IMR-90 (cell line): ENCODE measurements at regions not wholly inside any gene's neighbourhood (a gene's known extent, or its start where the extent isn't known, plus 50 kb on each side); places are given as distances from the start of the nearest gene placed in this dataset.

ENCODE experiments used
- ATAC-seq: fragments of 200-7000 bp; cut with Tn5 transposase; 2 replicates; pipeline ENCODE4 v1.9.1; 2020; ENCODE audit warnings: low read depth, mild to moderate bottlenecking, moderate library complexity
- BruUV-seq: library from RNA; stranded (reverse); fragments of 400-500 nt; replicated peaks from 2 replicates; lab custom pipeline; 2021; lab: Mats Ljungman, UMichigan
- CTCF ChIA-PET: fragments of 300-600 bp; formaldehyde crosslinking; extraction: SDS; loops from one replicate; lab custom pipeline; 2021; ENCODE audit warnings: antibody characterized with exemption; lab: Yijun Ruan, JAX
- POLR2A ChIA-PET: fragments of 300-600 bp; sonication (Branson Sonifier 250); formaldehyde crosslinking; loops from one replicate; lab custom pipeline; 2022; ENCODE audit warnings: antibody characterized with exemption; ENCODE audit not compliant: unreplicated experiment; lab: Charles Lee
- DNase-seq: peaks from one replicate; pipeline ENCODE4 v3.0.0; 2013
- H2AFZ ChIP-seq: replicated peaks from 2 replicates; pipeline ENCODE3; 2013; ENCODE audit warnings: low read length, mild to moderate bottlenecking; ENCODE audit not compliant: poor library complexity
- H2AK5ac ChIP-seq: 2 replicates; pipeline ENCODE4 v1.6.1; 2013; ENCODE audit warnings: low read depth, low read length, inconsistent platforms
- H2AK9ac ChIP-seq: replicated peaks from 2 replicates; pipeline ENCODE3; 2013; ENCODE audit warnings: mild to moderate bottlenecking, low read depth, low read length, moderate library complexity; ENCODE audit not compliant: poor library complexity
- H2BK120ac ChIP-seq: 2 replicates; pipeline ENCODE4 v1.6.1; 2013; ENCODE audit warnings: low read depth, low read length, inconsistent platforms
- H2BK15ac ChIP-seq: 3 replicates; pipeline ENCODE4 v1.6.1; 2013; ENCODE audit warnings: low read depth, low read length, inconsistent platforms
- H2BK20ac ChIP-seq: 2 replicates; pipeline ENCODE4 v1.6.1; 2013; ENCODE audit warnings: low read depth, mild to moderate bottlenecking, inconsistent platforms, low read length, moderate library complexity
- H2BK5ac ChIP-seq: 2 replicates; pipeline ENCODE4 v1.6.1; 2013; ENCODE audit warnings: mild to moderate bottlenecking, low read depth, low read length, inconsistent platforms; ENCODE audit not compliant: poor library complexity, severe bottlenecking
- H3K14ac ChIP-seq: replicated peaks from 2 replicates; pipeline ENCODE4 v1.6.1; 2013; ENCODE audit warnings: low read depth, low read length, inconsistent platforms
- H3K18ac ChIP-seq: 2 replicates; pipeline ENCODE4 v1.6.1; 2013; ENCODE audit warnings: low read depth, low read length, control low read depth
- H3K23ac ChIP-seq: 2 replicates; pipeline ENCODE4 v1.6.1; 2013; ENCODE audit warnings: low read depth, low read length, inconsistent platforms
- H3K27ac ChIP-seq: 2 replicates; pipeline ENCODE4 v1.5.1; 2013; ENCODE audit warnings: mild to moderate bottlenecking, control low read depth, low read length; ENCODE audit not compliant: insufficient read depth
- H3K27me3 ChIP-seq: 2 replicates; pipeline ENCODE4 v1.6.1; 2013; ENCODE audit warnings: low read length; ENCODE audit not compliant: control insufficient read depth, insufficient read depth
- H3K36me3 ChIP-seq: 2 replicates; pipeline ENCODE4 v1.6.1; 2013; ENCODE audit warnings: low read length, mixed read lengths; ENCODE audit not compliant: control insufficient read depth, insufficient read depth
- H3K4ac ChIP-seq: 2 replicates; pipeline ENCODE4 v1.6.1; 2013; ENCODE audit warnings: low read depth, low read length, inconsistent platforms
- H3K4me1 ChIP-seq: 2 replicates; pipeline ENCODE4 v1.6.1; 2013; ENCODE audit warnings: low read length, mixed read lengths; ENCODE audit not compliant: control insufficient read depth, insufficient read depth
- H3K4me2 ChIP-seq: 2 replicates; pipeline ENCODE4 v1.6.1; 2013; ENCODE audit warnings: low read depth, mild to moderate bottlenecking, control low read depth, low read length, moderate library complexity
- H3K4me3 ChIP-seq: 2 replicates; pipeline ENCODE4 v1.5.1; 2013; ENCODE audit warnings: low read depth, mild to moderate bottlenecking, control low read depth, low read length, moderate library complexity; ENCODE audit not compliant: insufficient read depth
- H3K56ac ChIP-seq: 2 replicates; pipeline ENCODE4 v1.6.1; 2013; ENCODE audit warnings: low read length, inconsistent platforms; ENCODE audit not compliant: insufficient read depth; ENCODE audit errors: extremely low read depth
- H3K79me1 ChIP-seq, 2 experiments: 2 replicates each; pipeline ENCODE4 v1.6.1; 2013; ENCODE audit warnings: low read length in 2 of 2, inconsistent platforms in 1 of 2, low read depth in 1 of 2
- H3K9ac ChIP-seq: 2 replicates; pipeline ENCODE4 v1.6.1; 2013; ENCODE audit warnings: low read depth, low read length, control low read depth
- H3K9me1 ChIP-seq: 2 replicates; pipeline ENCODE4 v1.6.1; 2013; ENCODE audit warnings: low read length, inconsistent platforms; ENCODE audit not compliant: insufficient read depth
- H3K9me3 ChIP-seq: 2 replicates; pipeline ENCODE4 v1.6.1; 2013; ENCODE audit warnings: low read length; ENCODE audit not compliant: control insufficient read depth, insufficient read depth
- H4K20me1 ChIP-seq: 2 replicates; pipeline ENCODE4 v1.6.1; 2013; ENCODE audit warnings: low read length, inconsistent platforms; ENCODE audit not compliant: insufficient read depth
- H4K5ac ChIP-seq: 2 replicates; pipeline ENCODE4 v1.6.1; 2013; ENCODE audit warnings: mild to moderate bottlenecking, low read depth, low read length, control low read depth
- H4K8ac ChIP-seq, 2 experiments: 2 replicates each; pipeline ENCODE4 v1.6.1; 2013; ENCODE audit warnings: low read depth in 2 of 2, low read length in 2 of 2, control low read depth in 1 of 2, inconsistent platforms in 1 of 2
- H4K91ac ChIP-seq: 2 replicates; pipeline ENCODE4 v1.6.1; 2013; ENCODE audit warnings: low read depth, low read length, inconsistent platforms; ENCODE audit not compliant: insufficient read depth
- CHD1 ChIP-seq: IDR thresholded peaks from 2 replicates; pipeline ENCODE4 v1.6.1; 2012; ENCODE audit warnings: low read depth, low read length, improper control_type of control experiment
- FOS ChIP-seq: fragments of 150-350 bp; IDR thresholded peaks from 2 replicates; pipeline ENCODE4 v1.6.1; 2016; ENCODE audit warnings: low read depth, low read length
- MAZ ChIP-seq: IDR thresholded peaks from 2 replicates; pipeline ENCODE4 v1.6.1; 2012; ENCODE audit warnings: low read depth, mild to moderate bottlenecking, low read length, improper control_type of control experiment, moderate library complexity, borderline replicate concordance
- MXI1 ChIP-seq: IDR thresholded peaks from 2 replicates; pipeline ENCODE4 v1.6.1; 2012; ENCODE audit warnings: low read depth, mild to moderate bottlenecking, low read length, moderate library complexity, borderline replicate concordance
- RAD21 ChIP-seq: IDR thresholded peaks from 2 replicates; pipeline ENCODE4 v1.6.1; 2012; ENCODE audit warnings: low read length, improper control_type of control experiment
- RCOR1 ChIP-seq: IDR thresholded peaks from 2 replicates; pipeline ENCODE4 v1.6.1; 2012; ENCODE audit warnings: mild to moderate bottlenecking, low read length, improper control_type of control experiment; ENCODE audit not compliant: insufficient replicate concordance
- RFX5 ChIP-seq: IDR thresholded peaks from 2 replicates; pipeline ENCODE4 v1.8.0; 2012; ENCODE audit warnings: low read depth, mild to moderate bottlenecking, low read length, moderate library complexity
- SMC3 ChIP-seq: fragments of 150-350 bp; IDR thresholded peaks from 2 replicates; pipeline ENCODE4 v1.6.1; 2016; ENCODE audit warnings: low read depth, mild to moderate bottlenecking, antibody characterized with exemption, low read length, moderate library complexity
- WGBS, 2 experiments: methylation state at CpG; one replicate each; pipeline versions ENCODE4 v1.1.5 to v1.1.7; 2013; ENCODE audit warnings: missing lambda C conversion rate in 2 of 2; ENCODE audit not compliant: insufficient read length in 1 of 2; ENCODE audit errors: extremely low coverage in 2 of 2; 5-methylcytosine and 5-hydroxymethylcytosine counted together
- dilution Hi-C: fragments of 300-500 bp; cut with HindIII; formaldehyde crosslinking; loops from one replicate; pipeline ENCODE4 v1.14.3; 2018; ENCODE audit warnings: low sequenced_read_pairs; ENCODE audit not compliant: unreplicated experiment
- in situ Hi-C: fragments of 300-500 bp; cut with MboI; formaldehyde crosslinking; loops from 3 replicates; pipeline ENCODE4 v1.14.3; 2019; ENCODE audit warnings: low sequenced_read_pairs, inconsistent platforms, mixed read lengths
- intact Hi-C: fragments of 100-400 bp; cut with micrococcal nuclease; formaldehyde crosslinking; loops from 2 replicates; pipeline ENCODE4 v1.10.0; 2022
- TF ChIP-seq, protein P1 (sequence below): fragments of 150-350 bp; IDR thresholded peaks from 2 replicates; pipeline ENCODE4 v1.6.1; 2016; ENCODE audit warnings: low read depth, mild to moderate bottlenecking, low read length, moderate library complexity, borderline replicate concordance
- TF ChIP-seq, protein P2 (sequence below): fragments of 150-350 bp; IDR thresholded peaks from 2 replicates; pipeline ENCODE4 v1.6.1; 2017; ENCODE audit warnings: mild to moderate bottlenecking, antibody characterized with exemption, low read length, low read depth

DNA sequence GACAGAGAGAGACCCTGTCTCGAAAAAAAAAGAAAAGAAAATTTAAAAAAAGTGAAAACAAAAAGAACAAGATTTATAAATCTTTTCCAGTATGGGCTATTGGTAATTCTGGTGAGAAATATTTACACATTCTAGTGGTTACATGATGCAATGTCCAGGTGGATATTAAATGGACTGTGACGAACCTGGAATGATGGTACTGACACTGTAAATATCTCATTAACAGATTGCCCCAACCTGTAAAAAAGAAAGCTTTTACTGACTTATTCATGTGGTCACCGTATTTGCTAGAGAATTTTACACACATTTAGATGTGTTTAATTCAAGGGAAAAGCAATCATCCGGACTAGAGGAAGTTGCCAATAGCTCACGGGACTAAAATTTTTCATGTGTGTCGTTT is 162.1 kb upstream of the LRIG1 start:
- no peak overlapping the region for H4K5ac ChIP-seq
- H3K4me1 ChIP-seq = no peaks in the 10 kb centered on the region
- no TSS peak for BruUV-seq
- H3K9me1 ChIP-seq = no peaks in the 10 kb centered on the region
- CTCF ChIA-PET = no interaction called here
- H4K91ac ChIP-seq = no peak overlapping the region
- in situ Hi-C loops (no loop called here), intact Hi-C loops (no loop called here), dilution Hi-C loops (no loop called here)
- H3K9ac ChIP-seq = no peak overlapping the region
- H3K9me3 ChIP-seq = no peaks in the 10 kb centered on the region
- DNase-seq (no peak), ATAC-seq (no peak)
- H3K4me2 ChIP-seq = no peak overlapping the region
- H3K27me3 ChIP-seq = no peaks in the 10 kb centered on the region
- H4K20me1 ChIP-seq = no peaks in the 10 kb centered on the region
- no peak overlapping the region for H3K4me3 ChIP-seq
- H3K56ac ChIP-seq = no peak overlapping the region
- H2BK120ac ChIP-seq = no peak overlapping the region
- H3K79me1 ChIP-seq = no peaks in the 10 kb centered on the region
- no peak overlapping the region for H3K4ac ChIP-seq
- H2AFZ ChIP-seq = no peak overlapping the region
- POLR2A ChIA-PET = no interaction called here
- H2BK20ac ChIP-seq = no peak overlapping the region
- TF ChIP-seq, protein P1, sequence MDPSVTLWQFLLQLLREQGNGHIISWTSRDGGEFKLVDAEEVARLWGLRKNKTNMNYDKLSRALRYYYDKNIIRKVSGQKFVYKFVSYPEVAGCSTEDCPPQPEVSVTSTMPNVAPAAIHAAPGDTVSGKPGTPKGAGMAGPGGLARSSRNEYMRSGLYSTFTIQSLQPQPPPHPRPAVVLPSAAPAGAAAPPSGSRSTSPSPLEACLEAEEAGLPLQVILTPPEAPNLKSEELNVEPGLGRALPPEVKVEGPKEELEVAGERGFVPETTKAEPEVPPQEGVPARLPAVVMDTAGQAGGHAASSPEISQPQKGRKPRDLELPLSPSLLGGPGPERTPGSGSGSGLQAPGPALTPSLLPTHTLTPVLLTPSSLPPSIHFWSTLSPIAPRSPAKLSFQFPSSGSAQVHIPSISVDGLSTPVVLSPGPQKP = no peak
- TF ChIP-seq RAD21 (no peak), MXI1 (no peak), RCOR1 (no peak), CHD1 (no peak), FOS (no peak), SMC3 (no peak), MAZ (no peak), RFX5 (no peak)
- TF ChIP-seq, protein P2, sequence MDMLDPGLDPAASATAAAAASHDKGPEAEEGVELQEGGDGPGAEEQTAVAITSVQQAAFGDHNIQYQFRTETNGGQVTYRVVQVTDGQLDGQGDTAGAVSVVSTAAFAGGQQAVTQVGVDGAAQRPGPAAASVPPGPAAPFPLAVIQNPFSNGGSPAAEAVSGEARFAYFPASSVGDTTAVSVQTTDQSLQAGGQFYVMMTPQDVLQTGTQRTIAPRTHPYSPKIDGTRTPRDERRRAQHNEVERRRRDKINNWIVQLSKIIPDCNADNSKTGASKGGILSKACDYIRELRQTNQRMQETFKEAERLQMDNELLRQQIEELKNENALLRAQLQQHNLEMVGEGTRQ = no peak
- H2AK9ac ChIP-seq = no peak overlapping the region
- no peak overlapping the region for H3K27ac ChIP-seq
- no peak overlapping the region for H3K18ac ChIP-seq
- H3K36me3 ChIP-seq = no peaks in the 10 kb centered on the region
- no peak overlapping the region for H2BK5ac ChIP-seq
- WGBS, 2 experiments = 100% methylated on average over 1 of the region's 6 CpGs; no CpG with 5 or more reads in 1 of the 2 experiments
- H2BK15ac ChIP-seq = no peak overlapping the region
- H3K23ac ChIP-seq = no peak overlapping the region
- H3K14ac ChIP-seq = no peak overlapping the region
- no peak overlapping the region for H2AK5ac ChIP-seq
- H4K8ac ChIP-seq = no peak overlapping the region
